CD4-positive, alpha-beta T cell (primary cell): ENCODE measurements at regions not wholly inside any gene's neighbourhood (a gene's known extent, or its start where the extent isn't known, plus 50 kb on each side); places are given as distances from the start of the nearest gene placed in this dataset.

Source experiments
- ATAC-seq: fragments of 200-7000 bp; cut with Tn5 transposase; one replicate; pipeline ENCODE4 v1.10.0; 2022; ENCODE audit warnings: mild to moderate bottlenecking; ENCODE audit not compliant: poor library complexity
- CTCF ChIA-PET: fragments of 350-600 bp; sonication (Branson Sonifier 250); formaldehyde crosslinking; loops from one replicate; lab custom pipeline; 2021; ENCODE audit warnings: antibody characterized with exemption, inconsistent platforms; lab: Charles Lee
- POLR2A ChIA-PET: fragments of 350-600 bp; sonication (Branson Sonifier 250); formaldehyde crosslinking; loops from one replicate; lab custom pipeline; 2021; ENCODE audit warnings: antibody characterized with exemption, inconsistent platforms; lab: Charles Lee
- DNase-seq, 14 experiments: peaks; one replicate each; pipeline ENCODE4 v3.0.0-alpha.2; 2013 to 2020; ENCODE audit warnings: mixed read lengths in 2 of 14
- H3K27ac ChIP-seq, 2 donors: one replicate each; pipeline versions ENCODE4 v1.5.1 to v1.7.0; 2013; ENCODE audit warnings: low read length in 2 of 2, low read depth in 1 of 2, mild to moderate bottlenecking in 1 of 2
- H3K27me3 ChIP-seq, 2 experiments: 1 replicate in 1 of 2; 2 replicates in 1 of 2; pipeline versions ENCODE4 v1.6.1 to v1.7.0; 2013; ENCODE audit warnings: low read length in 2 of 2, control low read depth in 1 of 2, mild to moderate bottlenecking in 1 of 2, moderate library complexity in 1 of 2; ENCODE audit not compliant: insufficient read depth in 2 of 2, control insufficient read depth in 1 of 2
- H3K36me3 ChIP-seq: one replicate; pipeline ENCODE4 v1.6.1; 2013; ENCODE audit warnings: low read length, control low read depth; ENCODE audit not compliant: insufficient read depth
- H3K4me1 ChIP-seq: one replicate; pipeline ENCODE4 v1.6.1; 2013; ENCODE audit warnings: low read length, control low read depth; ENCODE audit not compliant: insufficient read depth
- H3K4me3 ChIP-seq: one replicate; pipeline ENCODE4 v1.5.1; 2013; ENCODE audit warnings: mild to moderate bottlenecking, low read length, moderate library complexity
- H3K9me3 ChIP-seq, 2 experiments: 1 replicate in 1 of 2; 2 replicates in 1 of 2; pipeline versions ENCODE4 v1.6.1 to v1.7.0; 2013; ENCODE audit warnings: low read length in 2 of 2, mild to moderate bottlenecking in 2 of 2, control low read depth in 1 of 2, moderate library complexity in 1 of 2; ENCODE audit not compliant: control insufficient read depth in 1 of 2, insufficient read depth in 1 of 2
- H3K27ac Mint-ChIP-seq: one replicate; pipeline ENCODE4 v1.8.0; 2020; ENCODE audit warnings: mixed read lengths
- H3K27me3 Mint-ChIP-seq: one replicate; pipeline ENCODE4 v1.8.0; 2021; ENCODE audit warnings: mixed read lengths
- H3K36me3 Mint-ChIP-seq: one replicate; pipeline ENCODE4 v1.8.0; 2021; ENCODE audit warnings: low read depth, mixed read lengths
- H3K4me1 Mint-ChIP-seq: one replicate; pipeline ENCODE4 v1.8.0; 2021; ENCODE audit warnings: low read depth, mixed read lengths
- H3K4me3 Mint-ChIP-seq: one replicate; pipeline ENCODE4 v1.8.0; 2020; ENCODE audit warnings: mild to moderate bottlenecking, mixed read lengths
- H3K9me3 Mint-ChIP-seq: one replicate; pipeline ENCODE4 v1.8.0; 2020; ENCODE audit warnings: mixed read lengths
- intact Hi-C, 2 experiments: fragments of 100-400 bp; cut with DNase I in 1 of 2; cut with micrococcal nuclease in 1 of 2; formaldehyde crosslinking; loops; one replicate each; pipeline versions ENCODE4 v1.15.1 to v1.9.0; 2023 to 2025; cut with DNase I, micrococcal nuclease
- TF ChIP-seq, protein P1 (sequence below): fragments of 200-600 bp; IDR thresholded peaks from one replicate; pipeline ENCODE4 v1.8.0; 2022; ENCODE audit warnings: antibody characterized with exemption, mild to moderate bottlenecking

DNA sequence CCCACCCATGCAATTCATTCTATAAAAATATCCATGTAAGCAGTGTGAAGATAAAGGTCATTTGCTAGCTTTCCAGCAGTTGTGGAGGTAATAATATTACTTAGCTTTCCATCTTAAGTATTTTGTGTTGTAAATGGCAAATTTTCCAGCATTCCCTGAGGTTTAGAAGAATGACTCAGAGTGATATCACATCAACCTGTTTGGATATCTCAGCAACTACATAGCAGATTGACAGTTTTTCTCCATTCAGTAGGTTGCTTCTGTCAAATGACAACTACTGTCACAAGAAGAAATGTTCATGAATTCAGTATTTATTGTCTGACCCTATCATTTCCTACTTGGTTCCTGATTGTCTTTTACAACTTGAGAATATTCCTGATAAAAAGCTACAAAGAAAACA, 434.9 kb upstream of the GALNTL6 start:
- DNase-seq (no peak), ATAC-seq (no peak)
- no peak overlapping the region for H3K4me3 Mint-ChIP-seq
- H3K27ac Mint-ChIP-seq, result no peak overlapping the region
- CTCF ChIA-PET, result no interaction called here
- no peaks in the 10 kb centered on the region for H3K36me3 Mint-ChIP-seq
- H3K9me3 ChIP-seq, result no peaks in the 10 kb centered on the region
- H3K27me3 Mint-ChIP-seq, result no peaks in the 10 kb centered on the region
- POLR2A ChIA-PET, result no interaction called here
- no peak overlapping the region for H3K4me3 ChIP-seq
- H3K36me3 ChIP-seq, result no peaks in the 10 kb centered on the region
- TF ChIP-seq, protein P1, sequence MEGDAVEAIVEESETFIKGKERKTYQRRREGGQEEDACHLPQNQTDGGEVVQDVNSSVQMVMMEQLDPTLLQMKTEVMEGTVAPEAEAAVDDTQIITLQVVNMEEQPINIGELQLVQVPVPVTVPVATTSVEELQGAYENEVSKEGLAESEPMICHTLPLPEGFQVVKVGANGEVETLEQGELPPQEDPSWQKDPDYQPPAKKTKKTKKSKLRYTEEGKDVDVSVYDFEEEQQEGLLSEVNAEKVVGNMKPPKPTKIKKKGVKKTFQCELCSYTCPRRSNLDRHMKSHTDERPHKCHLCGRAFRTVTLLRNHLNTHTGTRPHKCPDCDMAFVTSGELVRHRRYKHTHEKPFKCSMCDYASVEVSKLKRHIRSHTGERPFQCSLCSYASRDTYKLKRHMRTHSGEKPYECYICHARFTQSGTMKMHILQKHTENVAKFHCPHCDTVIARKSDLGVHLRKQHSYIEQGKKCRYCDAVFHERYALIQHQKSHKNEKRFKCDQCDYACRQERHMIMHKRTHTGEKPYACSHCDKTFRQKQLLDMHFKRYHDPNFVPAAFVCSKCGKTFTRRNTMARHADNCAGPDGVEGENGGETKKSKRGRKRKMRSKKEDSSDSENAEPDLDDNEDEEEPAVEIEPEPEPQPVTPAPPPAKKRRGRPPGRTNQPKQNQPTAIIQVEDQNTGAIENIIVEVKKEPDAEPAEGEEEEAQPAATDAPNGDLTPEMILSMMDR, result no peak
- no peaks in the 10 kb centered on the region for H3K4me1 Mint-ChIP-seq
- H3K4me1 ChIP-seq, result no peaks in the 10 kb centered on the region
- no peaks in the 10 kb centered on the region for H3K27me3 ChIP-seq
- H3K27ac ChIP-seq, result no peak overlapping the region
- intact Hi-C loops, result no loop called here
- no peaks in the 10 kb centered on the region for H3K9me3 Mint-ChIP-seq

DNA sequence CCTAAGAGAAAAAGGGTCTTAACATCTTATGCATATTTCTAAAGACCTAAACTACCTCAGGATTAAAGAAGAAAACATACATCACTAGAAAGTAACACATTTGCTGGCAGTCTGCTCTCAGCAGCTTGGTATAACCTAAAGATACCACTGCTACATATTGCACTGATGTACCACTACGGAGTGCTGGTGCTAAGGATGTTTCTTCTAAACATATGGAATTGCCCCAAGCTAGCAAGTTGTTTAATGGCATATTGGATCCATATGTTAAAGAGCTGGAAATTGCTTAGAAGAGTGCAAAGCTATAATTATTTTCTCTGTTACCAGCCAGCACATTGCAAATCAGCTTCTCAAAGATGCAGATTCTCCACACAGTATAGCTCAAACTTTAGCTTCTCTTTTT, 436.5 kb upstream of the GALNTL6 start:
- ChIA-PET CTCF (no interaction called here), POLR2A (no interaction called here)
- H3K4me3 ChIP-seq, result no peak overlapping the region
- Mint-ChIP-seq H3K27ac (no peak overlapping the region), H3K9me3 (no peaks in the 10 kb centered on the region), H3K4me3 (no peak overlapping the region), H3K4me1 (no peaks in the 10 kb centered on the region), H3K36me3 (no peaks in the 10 kb centered on the region), H3K27me3 (no peaks in the 10 kb centered on the region)
- H3K9me3 ChIP-seq, result no peaks in the 10 kb centered on the region
- intact Hi-C loops, result no loop called here
- TF ChIP-seq, protein P1, result no peak
- ATAC-seq (no peak), DNase-seq (no peak)
- no peak overlapping the region for H3K27ac ChIP-seq
- no peaks in the 10 kb centered on the region for H3K27me3 ChIP-seq
- H3K36me3 ChIP-seq, result no peaks in the 10 kb centered on the region
- no peaks in the 10 kb centered on the region for H3K4me1 ChIP-seq

DNA sequence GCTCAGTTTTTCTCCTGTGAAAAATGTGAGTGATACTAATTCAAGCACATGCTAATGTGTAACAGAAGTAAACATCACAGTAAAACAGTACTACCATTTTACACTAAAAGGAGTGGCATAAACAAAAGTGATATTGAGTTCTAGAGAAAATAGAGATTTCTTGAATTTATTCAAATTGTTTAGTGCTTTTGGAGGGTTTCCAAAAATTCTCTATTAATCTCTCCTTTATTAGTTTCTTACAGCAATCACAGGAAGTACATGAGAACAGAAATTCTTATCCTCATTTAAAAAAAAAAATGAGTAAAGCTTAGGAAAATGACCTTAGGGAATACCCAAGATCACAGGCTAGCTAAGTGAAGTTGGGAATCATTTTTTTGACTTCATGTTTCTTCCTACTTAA, 459.7 kb upstream of the GALNTL6 start:
- Histone ChIP-seq H3K4me1 (no peaks in the 10 kb centered on the region), H3K4me3 (no peak overlapping the region), H3K9me3 (peaks cover 0 to 6% of the 10 kb centered on the region in 2 experiments), H3K36me3 (no peaks in the 10 kb centered on the region), H3K27ac (no peak overlapping the region), H3K27me3 (no peaks in the 10 kb centered on the region)
- ChIA-PET CTCF (no interaction called here), POLR2A (no interaction called here)
- TF ChIP-seq, protein P1, result no peak
- intact Hi-C loops, result no loop called here
- no peak for DNase-seq
- Mint-ChIP-seq H3K36me3 (no peaks in the 10 kb centered on the region), H3K9me3 (peaks cover 6% of the 10 kb centered on the region), H3K4me3 (no peak overlapping the region), H3K27me3 (no peaks in the 10 kb centered on the region), H3K4me1 (no peaks in the 10 kb centered on the region), H3K27ac (no peak overlapping the region)
- ATAC-seq, result no peak
